ENCODE measurements at regions not wholly inside any gene's neighbourhood (a gene's known extent, or its start where the extent isn't known, plus 50 kb on each side); places are given as distances from the start of the nearest gene placed in this dataset.

- TF ChIP-seq, protein P1, sequence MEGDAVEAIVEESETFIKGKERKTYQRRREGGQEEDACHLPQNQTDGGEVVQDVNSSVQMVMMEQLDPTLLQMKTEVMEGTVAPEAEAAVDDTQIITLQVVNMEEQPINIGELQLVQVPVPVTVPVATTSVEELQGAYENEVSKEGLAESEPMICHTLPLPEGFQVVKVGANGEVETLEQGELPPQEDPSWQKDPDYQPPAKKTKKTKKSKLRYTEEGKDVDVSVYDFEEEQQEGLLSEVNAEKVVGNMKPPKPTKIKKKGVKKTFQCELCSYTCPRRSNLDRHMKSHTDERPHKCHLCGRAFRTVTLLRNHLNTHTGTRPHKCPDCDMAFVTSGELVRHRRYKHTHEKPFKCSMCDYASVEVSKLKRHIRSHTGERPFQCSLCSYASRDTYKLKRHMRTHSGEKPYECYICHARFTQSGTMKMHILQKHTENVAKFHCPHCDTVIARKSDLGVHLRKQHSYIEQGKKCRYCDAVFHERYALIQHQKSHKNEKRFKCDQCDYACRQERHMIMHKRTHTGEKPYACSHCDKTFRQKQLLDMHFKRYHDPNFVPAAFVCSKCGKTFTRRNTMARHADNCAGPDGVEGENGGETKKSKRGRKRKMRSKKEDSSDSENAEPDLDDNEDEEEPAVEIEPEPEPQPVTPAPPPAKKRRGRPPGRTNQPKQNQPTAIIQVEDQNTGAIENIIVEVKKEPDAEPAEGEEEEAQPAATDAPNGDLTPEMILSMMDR (IDR thresholded peaks at IDR 0.05) = no peak
- TF ChIP-seq POLR2A (IDR thresholded peaks at IDR 0.05) = no peak
These were observed 100.4 kb upstream of the ETV3 start for GRCh38 chr1:157238585-157238984.

Data from prostate gland (tissue), 2 donors.